Thoracic aorta (tissue), 2 donors: ENCODE measurements at regions not wholly inside any gene's neighbourhood (a gene's known extent, or its start where the extent isn't known, plus 50 kb on each side); places are given as distances from the start of the nearest gene placed in this dataset.
"Not testable (repeated sequence)": the region's sequence is repeated elsewhere in the genome, so short reads cannot be mapped to it uniquely, and the experiment has no call there.

ENCODE experiments used
- ATAC-seq: fragments of 150-250 bp; one replicate; pipeline ENCODE4 v1.8.0; 2017; ENCODE audit warnings: low read depth; ENCODE audit not compliant: insufficient number of reproducible peaks, low FRiP score
- DNase-seq: peaks from one replicate; pipeline ENCODE4 v3.0.0-alpha.2; 2020; ENCODE audit warnings: low spot score
- H3K27ac ChIP-seq, 2 donors: fragments of 200-600 bp; sonication (generic); 1 replicate in 1 of 2; 2 replicates in 1 of 2; pipeline ENCODE4 v1.5.1; 2016; ENCODE audit warnings: mild to moderate bottlenecking in 2 of 2, moderate library complexity in 2 of 2
- H3K27me3 ChIP-seq: fragments of 200-600 bp; sonication (generic); replicated peaks from 2 replicates; pipeline ENCODE4 v1.6.0; 2016; ENCODE audit warnings: mild to moderate bottlenecking; ENCODE audit not compliant: insufficient read depth
- H3K36me3 ChIP-seq: fragments of 200-600 bp; sonication (generic); one replicate; pipeline ENCODE4 v1.5.1; 2016
- H3K4me1 ChIP-seq, 2 donors: fragments of 200-600 bp; sonication (generic); 1 replicate in 1 of 2; 2 replicates in 1 of 2; pipeline versions ENCODE4 v1.5.1 to v1.6.0; 2016; ENCODE audit warnings: low read depth in 2 of 2, mild to moderate bottlenecking in 1 of 2; ENCODE audit not compliant: control insufficient read depth in 1 of 2
- H3K4me3 ChIP-seq: fragments of 200-600 bp; sonication (generic); 2 replicates; pipeline ENCODE4 v1.5.1; 2016; ENCODE audit warnings: mild to moderate bottlenecking
- H3K9me3 ChIP-seq: fragments of 200-600 bp; sonication (generic); 2 replicates; pipeline ENCODE4 v1.5.1; 2016
- CTCF ChIP-seq: fragments of 200-600 bp; sonication (generic); IDR thresholded peaks from one replicate; pipeline ENCODE4 v1.5.1; 2019; ENCODE audit warnings: antibody characterized with exemption

GRCh38 chr12:84166812-84167211 lies 745.8 kb downstream of the SLC6A15 start:
- Histone ChIP-seq H3K9me3 (no peaks in the 10 kb centered on the region), H3K27ac (no peak overlapping the region), H3K36me3 (no peaks in the 10 kb centered on the region), H3K4me1 (no peaks in the 10 kb centered on the region), H3K4me3 (no peak overlapping the region), H3K27me3 (no peaks in the 10 kb centered on the region)
- DNase-seq (no peak), ATAC-seq (no peak)
- TF ChIP-seq CTCF: no peak

GRCh38 chr12:84165998-84166571 lies 746.5 kb downstream of the SLC6A15 start:
- no peak for ATAC-seq
- H3K9me3 ChIP-seq: no peaks in the 10 kb centered on the region
- no peaks in the 10 kb centered on the region for H3K4me1 ChIP-seq
- no peak overlapping the region for H3K4me3 ChIP-seq
- no peak for DNase-seq
- no peak overlapping the region for H3K27ac ChIP-seq
- TF ChIP-seq CTCF: no peak
- H3K36me3 ChIP-seq: no peaks in the 10 kb centered on the region
- no peaks in the 10 kb centered on the region for H3K27me3 ChIP-seq

DNA sequence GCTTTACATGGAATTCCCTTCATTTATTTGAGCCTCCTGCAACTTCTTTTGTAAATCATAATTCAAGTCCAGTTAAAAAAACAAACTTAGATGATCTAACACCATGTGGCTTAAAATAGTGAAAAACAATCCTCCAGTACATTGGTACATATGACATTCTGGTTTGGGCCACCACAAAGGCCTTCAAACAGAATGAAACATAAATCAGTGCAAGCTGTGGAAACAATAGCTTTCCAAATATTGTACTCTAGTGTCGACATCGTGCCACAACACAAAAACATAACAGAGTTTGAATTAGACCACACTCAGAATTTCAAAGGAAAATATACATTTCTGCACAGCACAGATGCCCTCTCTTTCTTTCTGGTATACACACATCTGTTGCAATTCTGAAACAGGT lies 751.3 kb downstream of the SLC6A15 start:
- TF ChIP-seq CTCF: no peak
- H3K36me3 ChIP-seq: no peaks in the 10 kb centered on the region
- no peaks in the 10 kb centered on the region for H3K27me3 ChIP-seq
- H3K9me3 ChIP-seq: no peaks in the 10 kb centered on the region
- ATAC-seq (no peak), DNase-seq (no peak)
- no peak overlapping the region for H3K27ac ChIP-seq
- no peaks in the 10 kb centered on the region for H3K4me1 ChIP-seq
- no peak overlapping the region for H3K4me3 ChIP-seq

GRCh38 chr12:84159260-84159659 lies 753.3 kb downstream of the SLC6A15 start:
- H3K4me1 ChIP-seq: no peaks in the 10 kb centered on the region
- ATAC-seq: no peak
- H3K36me3 ChIP-seq: no peaks in the 10 kb centered on the region

DNA sequence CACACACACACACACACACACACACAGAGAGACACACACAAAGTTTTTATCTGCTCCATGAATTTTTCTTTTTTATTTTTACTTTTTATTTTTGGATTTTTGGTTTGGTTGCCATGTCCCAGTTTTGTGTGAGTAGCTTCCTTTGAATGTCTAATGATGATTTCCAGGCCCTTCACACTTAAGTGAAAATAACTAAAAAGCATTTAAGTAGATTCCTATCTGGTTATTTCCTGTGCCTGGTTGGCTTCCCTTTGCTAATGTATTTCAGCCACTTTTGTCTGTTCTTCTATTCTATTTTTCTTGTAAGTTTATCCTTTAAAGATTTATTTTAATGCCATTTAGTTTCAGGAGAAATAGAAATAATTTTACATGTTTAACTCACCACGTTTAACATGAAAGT lies 755.4 kb downstream of the SLC6A15 start:
- Histone ChIP-seq H3K4me3 (no peak overlapping the region), H3K4me1 (no peaks in the 10 kb centered on the region), H3K36me3 (no peaks in the 10 kb centered on the region), H3K9me3 (no peaks in the 10 kb centered on the region), H3K27ac (no peak overlapping the region), H3K27me3 (no peaks in the 10 kb centered on the region)
- DNase-seq (no peak), ATAC-seq (no peak)
- TF ChIP-seq CTCF: no peak

More at GRCh38 chr12:84159260-84159659, 753.3 kb downstream of the SLC6A15 start:
- Histone ChIP-seq H3K27ac (no peak overlapping the region), H3K9me3 (no peaks in the 10 kb centered on the region), H3K27me3 (no peaks in the 10 kb centered on the region), H3K4me3 (no peak overlapping the region)
- no peak for TF ChIP-seq CTCF
- no peak for DNase-seq

GRCh38 chr12:84154991-84155930 lies 757.3 kb downstream of the SLC6A15 start:
- H3K36me3 ChIP-seq, ATAC-seq, H3K4me3 ChIP-seq, DNase-seq, H3K9me3 ChIP-seq, H3K27me3 ChIP-seq, H3K27ac ChIP-seq, H3K4me1 ChIP-seq: not testable (repeated sequence)

DNA sequence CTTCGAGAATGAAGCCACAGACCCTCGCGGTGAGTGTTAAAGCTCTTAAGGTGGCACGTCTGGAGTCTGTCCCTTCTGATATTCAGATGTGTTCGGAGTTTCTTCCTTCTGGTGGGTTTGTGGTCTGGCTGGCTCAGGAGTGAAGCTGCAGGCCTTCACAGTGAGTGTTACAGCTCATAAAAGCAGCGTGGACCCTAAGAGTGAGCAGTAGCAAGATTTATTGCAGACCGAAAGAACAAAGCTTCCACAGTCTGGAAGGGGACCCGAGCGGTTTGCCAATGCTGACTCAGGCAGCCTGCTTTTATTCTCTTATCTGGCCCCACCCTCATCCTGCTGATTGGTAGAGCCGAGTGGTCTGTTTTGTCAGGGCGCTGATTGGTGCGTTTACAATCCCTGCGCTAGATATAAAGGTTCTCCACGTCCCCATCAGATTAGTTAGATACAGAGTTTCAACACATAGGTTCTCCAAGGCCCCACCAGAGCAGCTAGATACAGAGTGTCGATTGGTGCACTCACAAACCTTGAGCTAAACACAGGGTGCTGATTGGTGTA lies 758.1 kb downstream of the SLC6A15 start:
- DNase-seq, H3K4me1 ChIP-seq, ATAC-seq, H3K4me3 ChIP-seq, H3K36me3 ChIP-seq, H3K27ac ChIP-seq, H3K9me3 ChIP-seq, H3K27me3 ChIP-seq: not testable (repeated sequence)
